ENCODE measurements at regions not wholly inside any gene's neighbourhood (a gene's known extent, or its start where the extent isn't known, plus 50 kb on each side); places are given as distances from the start of the nearest gene placed in this dataset.

DNA sequence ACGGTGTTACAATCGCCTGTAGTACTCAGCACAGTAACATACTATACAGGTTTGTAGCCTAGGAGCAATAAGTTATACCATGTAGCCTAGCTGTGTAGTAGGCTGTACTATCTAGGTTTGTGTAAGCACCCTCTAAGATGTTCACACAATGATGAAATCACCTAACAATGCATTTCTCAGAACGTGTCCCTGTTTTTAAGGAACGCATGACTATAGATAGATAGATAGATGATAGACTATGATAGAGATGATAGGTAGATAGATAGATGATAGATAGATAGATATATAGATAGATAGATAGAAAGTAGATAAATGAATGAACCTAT, 203.9 kb downstream of the FAM76B start:
- Histone ChIP-seq H3K4me3 (no peak overlapping the region), H3K4me1 (no peaks in the 10 kb centered on the region), H3K27ac (replicated peaks) (no peak overlapping the region), H3K27me3 (ENCODE audit: low read depth) (no peaks in the 10 kb centered on the region), H3K9me3 (replicated peaks) (no peaks in the 10 kb centered on the region), H3K36me3 (no peaks in the 10 kb centered on the region)
- intact Hi-C loops (cut with micrococcal nuclease) = no loop called here
- DNase-seq = no peak
- TF ChIP-seq, protein P1, sequence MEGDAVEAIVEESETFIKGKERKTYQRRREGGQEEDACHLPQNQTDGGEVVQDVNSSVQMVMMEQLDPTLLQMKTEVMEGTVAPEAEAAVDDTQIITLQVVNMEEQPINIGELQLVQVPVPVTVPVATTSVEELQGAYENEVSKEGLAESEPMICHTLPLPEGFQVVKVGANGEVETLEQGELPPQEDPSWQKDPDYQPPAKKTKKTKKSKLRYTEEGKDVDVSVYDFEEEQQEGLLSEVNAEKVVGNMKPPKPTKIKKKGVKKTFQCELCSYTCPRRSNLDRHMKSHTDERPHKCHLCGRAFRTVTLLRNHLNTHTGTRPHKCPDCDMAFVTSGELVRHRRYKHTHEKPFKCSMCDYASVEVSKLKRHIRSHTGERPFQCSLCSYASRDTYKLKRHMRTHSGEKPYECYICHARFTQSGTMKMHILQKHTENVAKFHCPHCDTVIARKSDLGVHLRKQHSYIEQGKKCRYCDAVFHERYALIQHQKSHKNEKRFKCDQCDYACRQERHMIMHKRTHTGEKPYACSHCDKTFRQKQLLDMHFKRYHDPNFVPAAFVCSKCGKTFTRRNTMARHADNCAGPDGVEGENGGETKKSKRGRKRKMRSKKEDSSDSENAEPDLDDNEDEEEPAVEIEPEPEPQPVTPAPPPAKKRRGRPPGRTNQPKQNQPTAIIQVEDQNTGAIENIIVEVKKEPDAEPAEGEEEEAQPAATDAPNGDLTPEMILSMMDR (IDR thresholded peaks at IDR 0.05; ENCODE audit: borderline replicate concordance) = no peak

DNA sequence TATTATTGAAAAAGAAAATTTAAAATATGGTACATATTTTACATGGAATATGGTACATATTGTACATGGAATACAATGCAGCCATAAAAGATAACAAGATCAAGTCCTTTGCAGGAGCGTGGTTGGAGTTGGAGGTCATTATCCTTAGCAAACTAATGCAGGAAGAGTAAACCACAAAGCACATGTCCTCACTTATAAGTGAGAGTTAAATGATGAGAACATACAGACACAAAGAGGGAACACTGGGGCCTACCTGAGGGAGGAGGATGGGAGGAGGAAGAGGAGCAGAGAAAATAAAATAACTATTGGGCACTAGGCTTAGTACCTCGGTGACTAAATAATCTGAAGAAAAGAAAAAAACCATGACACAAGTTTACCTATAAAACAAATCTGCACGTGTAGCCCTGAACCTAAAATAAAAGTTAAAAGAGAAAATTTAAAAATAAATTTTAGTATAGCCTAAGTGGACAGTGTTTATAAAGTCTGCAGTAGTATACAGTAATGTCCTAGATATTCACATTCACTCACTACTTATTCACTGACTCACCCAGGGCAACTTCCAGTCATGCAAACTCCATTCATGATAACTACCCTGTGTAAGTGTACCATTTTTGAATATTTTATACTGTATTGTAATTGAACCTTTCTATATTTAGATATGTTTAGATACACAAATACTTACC, 204.4 kb downstream of the FAM76B start:
- Histone ChIP-seq H3K4me1 (no peaks in the 10 kb centered on the region), H3K36me3 (no peaks in the 10 kb centered on the region), H3K4me3 (no peak overlapping the region), H3K27ac (replicated peaks) (no peak overlapping the region), H3K27me3 (ENCODE audit: low read depth) (no peaks in the 10 kb centered on the region), H3K9me3 (replicated peaks) (no peaks in the 10 kb centered on the region)
- DNase-seq = no peak
- intact Hi-C loops (cut with micrococcal nuclease) = no loop called here
- TF ChIP-seq, protein P1 (IDR thresholded peaks at IDR 0.05; ENCODE audit: borderline replicate concordance) = no peak

DNA sequence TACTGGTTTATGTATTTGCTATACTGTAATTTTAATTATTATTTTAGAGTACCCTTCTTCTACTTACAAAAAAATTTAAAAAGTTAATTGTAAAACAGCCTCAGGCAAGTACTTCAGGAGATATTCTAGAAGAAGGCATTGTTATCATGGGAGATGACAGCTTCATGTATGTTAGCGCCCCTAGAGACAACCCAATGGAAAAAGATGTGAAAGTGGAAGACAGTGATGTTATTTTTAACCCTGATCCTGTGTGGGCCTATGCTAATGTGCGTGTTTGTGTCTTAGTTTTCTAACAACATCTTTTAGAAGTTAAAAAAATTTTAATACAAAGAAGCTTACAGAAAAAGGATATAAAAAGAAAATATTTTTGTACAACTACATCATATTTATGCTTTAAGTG, 205.0 kb downstream of the FAM76B start:
- no peak for DNase-seq
- H3K27ac ChIP-seq (replicated peaks) = no peak overlapping the region
- intact Hi-C loops (cut with micrococcal nuclease) = no loop called here
- TF ChIP-seq, protein P1 (IDR thresholded peaks at IDR 0.05; ENCODE audit: borderline replicate concordance) = no peak
- H3K36me3 ChIP-seq = no peaks in the 10 kb centered on the region
- H3K4me3 ChIP-seq = no peak overlapping the region
- H3K9me3 ChIP-seq (replicated peaks) = no peaks in the 10 kb centered on the region
- H3K27me3 ChIP-seq (ENCODE audit: low read depth) = no peaks in the 10 kb centered on the region
- H3K4me1 ChIP-seq = no peaks in the 10 kb centered on the region

DNA sequence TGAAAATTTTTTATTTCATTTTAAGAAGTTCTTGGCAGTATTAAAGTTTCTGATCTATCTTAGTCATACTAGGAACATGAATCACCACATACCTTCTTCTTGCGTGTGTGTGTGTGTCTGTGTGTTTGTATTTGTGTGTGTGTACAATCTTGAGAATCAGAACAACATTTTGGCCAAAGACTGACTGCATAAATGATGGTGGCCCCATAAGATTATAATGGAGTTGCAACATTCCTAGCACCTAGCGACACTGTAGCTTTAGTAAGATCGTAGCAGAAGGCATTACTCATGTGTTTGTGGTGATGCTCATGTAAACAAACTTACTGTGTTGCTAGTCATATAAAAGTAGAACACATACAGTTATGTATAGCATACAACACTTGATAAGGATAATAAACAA, 205.4 kb downstream of the FAM76B start:
- H3K27ac ChIP-seq (replicated peaks) = no peak overlapping the region
- H3K36me3 ChIP-seq = no peaks in the 10 kb centered on the region
- no peak overlapping the region for H3K4me3 ChIP-seq
- no peaks in the 10 kb centered on the region for H3K27me3 ChIP-seq (ENCODE audit: low read depth)
- intact Hi-C loops (cut with micrococcal nuclease) = no loop called here
- H3K4me1 ChIP-seq = no peaks in the 10 kb centered on the region
- H3K9me3 ChIP-seq (replicated peaks) = no peaks in the 10 kb centered on the region
- DNase-seq = no peak
- TF ChIP-seq, protein P1 (IDR thresholded peaks at IDR 0.05; ENCODE audit: borderline replicate concordance) = no peak

DNA sequence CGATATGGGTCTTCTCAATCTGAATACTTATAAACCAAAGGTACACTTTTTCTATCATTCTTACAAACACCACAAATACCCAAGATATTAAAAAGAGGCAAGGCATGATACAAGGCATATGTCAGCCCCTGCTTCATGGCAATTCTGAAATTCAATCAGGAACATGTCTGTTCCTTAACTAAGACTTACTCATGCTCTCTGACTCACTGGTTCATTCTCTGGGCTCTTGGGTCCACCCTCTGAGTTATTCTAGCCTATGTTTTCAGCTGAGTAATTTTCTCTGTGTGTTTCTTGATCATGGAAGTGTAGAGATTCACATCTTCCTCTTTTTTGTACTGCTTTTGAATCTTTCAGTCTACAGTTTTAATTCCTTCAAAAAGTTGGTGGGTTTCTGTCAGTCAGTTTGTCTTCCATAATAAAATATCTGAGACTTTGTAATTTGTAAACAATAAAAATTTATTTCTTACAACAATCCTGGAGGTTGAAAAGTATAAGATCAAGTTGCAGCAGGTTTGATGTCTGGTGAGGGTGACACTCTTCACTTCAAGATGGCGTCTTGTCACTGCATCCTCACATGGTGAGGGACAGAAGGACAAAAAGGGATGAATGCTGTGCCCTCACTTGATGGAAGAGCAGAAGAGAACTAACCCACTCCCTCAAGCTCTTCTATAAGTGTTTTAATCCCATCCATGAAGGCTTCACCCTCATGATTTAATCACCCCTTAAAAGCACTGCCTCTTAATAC, 211.7 kb downstream of the FAM76B start:
- intact Hi-C loops (cut with micrococcal nuclease) = no loop called here
- no peaks in the 10 kb centered on the region for H3K36me3 ChIP-seq
- H3K27ac ChIP-seq (replicated peaks) = no peak overlapping the region
- TF ChIP-seq, protein P1 (IDR thresholded peaks at IDR 0.05; ENCODE audit: borderline replicate concordance) = no peak
- no peaks in the 10 kb centered on the region for H3K27me3 ChIP-seq (ENCODE audit: low read depth)
- H3K4me3 ChIP-seq = no peak overlapping the region
- no peak for DNase-seq
- H3K4me1 ChIP-seq = no peaks in the 10 kb centered on the region
- no peaks in the 10 kb centered on the region for H3K9me3 ChIP-seq (replicated peaks)

Data from left ventricle myocardium inferior (tissue), 1 donor.